ENCODE measurements at regions not wholly inside any gene's neighbourhood (a gene's known extent, or its start where the extent isn't known, plus 50 kb on each side); places are given as distances from the start of the nearest gene placed in this dataset.

DNA sequence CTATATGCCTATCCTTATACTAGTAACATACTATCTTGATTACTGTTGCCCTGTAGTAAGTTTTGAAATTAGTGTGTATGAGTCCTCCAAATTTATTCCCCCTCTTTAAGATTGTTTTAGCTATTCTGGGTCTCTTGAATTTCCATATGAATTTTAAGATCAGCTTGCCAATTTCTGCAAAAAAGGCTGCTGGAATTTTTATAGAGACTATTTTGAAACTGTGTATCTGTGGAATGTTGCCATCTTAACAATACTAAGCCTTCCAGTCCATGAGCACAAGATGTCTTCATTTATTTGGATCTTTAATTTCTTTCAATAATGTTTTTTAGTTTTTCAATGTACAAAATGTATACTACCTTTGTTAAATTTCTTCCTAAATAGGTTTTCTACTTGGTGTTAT lies 79.8 kb upstream of the ETV6 start:
- CTCF ChIA-PET: interaction anchor here (1.5 to 2.5 kb wide), 2 partner anchors 10 to 462 kb away, joined by 3 to 11 read pairs; no protein-coding TSS in a partner anchor
- TF ChIP-seq, protein P1, sequence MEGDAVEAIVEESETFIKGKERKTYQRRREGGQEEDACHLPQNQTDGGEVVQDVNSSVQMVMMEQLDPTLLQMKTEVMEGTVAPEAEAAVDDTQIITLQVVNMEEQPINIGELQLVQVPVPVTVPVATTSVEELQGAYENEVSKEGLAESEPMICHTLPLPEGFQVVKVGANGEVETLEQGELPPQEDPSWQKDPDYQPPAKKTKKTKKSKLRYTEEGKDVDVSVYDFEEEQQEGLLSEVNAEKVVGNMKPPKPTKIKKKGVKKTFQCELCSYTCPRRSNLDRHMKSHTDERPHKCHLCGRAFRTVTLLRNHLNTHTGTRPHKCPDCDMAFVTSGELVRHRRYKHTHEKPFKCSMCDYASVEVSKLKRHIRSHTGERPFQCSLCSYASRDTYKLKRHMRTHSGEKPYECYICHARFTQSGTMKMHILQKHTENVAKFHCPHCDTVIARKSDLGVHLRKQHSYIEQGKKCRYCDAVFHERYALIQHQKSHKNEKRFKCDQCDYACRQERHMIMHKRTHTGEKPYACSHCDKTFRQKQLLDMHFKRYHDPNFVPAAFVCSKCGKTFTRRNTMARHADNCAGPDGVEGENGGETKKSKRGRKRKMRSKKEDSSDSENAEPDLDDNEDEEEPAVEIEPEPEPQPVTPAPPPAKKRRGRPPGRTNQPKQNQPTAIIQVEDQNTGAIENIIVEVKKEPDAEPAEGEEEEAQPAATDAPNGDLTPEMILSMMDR (IDR thresholded peaks at IDR 0.05; ENCODE audit: control extremely low read depth, extremely low read depth, low read depth, missing control alignments): no peak
- no peak for DNase-seq (ENCODE audit: extremely low spot score)
- POLR2A ChIA-PET: no interaction called here

GRCh38 chr12:11573880-11574279 lies 75.6 kb upstream of the ETV6 start:
- ChIA-PET CTCF (interaction anchor here (0.9 kb wide), 1 partner anchor 9 kb away, joined by 3 read pairs; no protein-coding TSS in a partner anchor), POLR2A (no interaction called here)
- no peak for DNase-seq (ENCODE audit: extremely low spot score)
- TF ChIP-seq, protein P1 (IDR thresholded peaks at IDR 0.05; ENCODE audit: control extremely low read depth, extremely low read depth, low read depth, missing control alignments): no peak

DNA sequence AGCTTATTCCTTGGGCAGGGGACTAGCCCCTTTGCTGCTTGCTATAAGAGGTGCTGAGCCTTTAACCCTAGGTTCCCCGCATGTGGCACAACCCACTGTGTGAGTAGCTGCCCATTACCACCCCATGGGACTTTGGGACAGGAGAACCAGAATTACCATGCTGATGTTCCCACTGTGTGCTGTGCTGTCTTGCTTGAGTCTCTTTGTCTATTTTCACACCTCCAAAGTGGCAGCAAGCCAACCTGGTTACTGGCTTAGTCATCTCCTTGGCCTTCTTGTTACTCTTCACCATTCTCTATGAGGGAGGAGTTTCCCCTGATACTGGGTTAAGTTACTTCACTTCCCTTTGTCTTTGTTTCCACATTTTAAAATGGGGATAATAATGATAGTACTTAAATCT lies 73.4 kb upstream of the ETV6 start:
- DNase-seq (ENCODE audit: extremely low spot score): no peak
- ChIA-PET POLR2A (no interaction called here), CTCF (interaction anchor here (0.9 to 1.1 kb wide), 4 partner anchors 11 to 452 kb away, joined by 3 read pairs; no protein-coding TSS in a partner anchor)
- TF ChIP-seq, protein P1 (IDR thresholded peaks at IDR 0.05; ENCODE audit: control extremely low read depth, extremely low read depth, low read depth, missing control alignments): no peak

- no peak for DNase-seq (ENCODE audit: extremely low spot score)
- CTCF ChIA-PET: interaction anchor here (0.9 to 7.6 kb wide), 10 partner anchors 9 to 455 kb away, joined by 3 to 133 read pairs (median 12); no protein-coding TSS in a partner anchor
- POLR2A ChIA-PET: no interaction called here
- TF ChIP-seq, protein P1 (IDR thresholded peaks at IDR 0.05; ENCODE audit: control extremely low read depth, extremely low read depth, low read depth, missing control alignments): peak; percentile 9
These were observed 71.7 kb upstream of the ETV6 start for GRCh38 chr12:11577658-11578260.

GRCh38 chr12:11578461-11578993 lies 70.9 kb upstream of the ETV6 start:
- TF ChIP-seq, protein P1 (IDR thresholded peaks at IDR 0.05; ENCODE audit: control extremely low read depth, extremely low read depth, low read depth, missing control alignments): no peak
- ChIA-PET POLR2A (interaction anchor here (0.6 kb wide), 1 partner anchor 274 kb away, joined by 3 read pairs; no protein-coding TSS in a partner anchor), CTCF (interaction anchor here (0.9 to 7.6 kb wide), 12 partner anchors 8 to 504 kb away, joined by 3 to 133 read pairs (median 10); no protein-coding TSS in a partner anchor)
- DNase-seq (ENCODE audit: extremely low spot score): peak; percentile 39

GRCh38 chr12:11580125-11580751 lies 69.2 kb upstream of the ETV6 start:
- ChIA-PET POLR2A (no interaction called here), CTCF (interaction anchor here (0.7 to 7.6 kb wide), 39 partner anchors 11 to 756 kb away, joined by 3 to 133 read pairs (median 4); no protein-coding TSS in a partner anchor)
- DNase-seq (ENCODE audit: extremely low spot score): peak; percentile 32
- TF ChIP-seq, protein P1 (IDR thresholded peaks at IDR 0.05; ENCODE audit: control extremely low read depth, extremely low read depth, low read depth, missing control alignments): no peak
